ENCODE measurements at regions not wholly inside any gene's neighbourhood (a gene's known extent, or its start where the extent isn't known, plus 50 kb on each side); places are given as distances from the start of the nearest gene placed in this dataset.
"Not testable (repeated sequence)": the region's sequence is repeated elsewhere in the genome, so short reads cannot be mapped to it uniquely, and the experiment has no call there.

- H3K4me2 ChIP-seq = no peak overlapping the region
- H3K4me3 ChIP-seq = no peak overlapping the region
- no peaks in the 10 kb centered on the region for H4K20me1 ChIP-seq
- peaks cover 10% of the 10 kb centered on the region for H3K9me3 ChIP-seq
- H3K4me1 ChIP-seq = no peaks in the 10 kb centered on the region
- H3K36me3 ChIP-seq = no peaks in the 10 kb centered on the region
- H3K27me3 ChIP-seq = no peaks in the 10 kb centered on the region
- no peak for TF ChIP-seq Cebpa-rat (IDR thresholded peaks at IDR 0.05)
- H3K27ac ChIP-seq = no peak overlapping the region
- H3K9ac ChIP-seq = no peak overlapping the region
Measured at GRCh38 chr13:109989155-109989554, 202.8 kb upstream of the IRS2 start.

GRCh38 chr13:109986851-109987250 lies 200.5 kb upstream of the IRS2 start:
- no peak overlapping the region for H3K9ac ChIP-seq
- H3K36me3 ChIP-seq = no peaks in the 10 kb centered on the region
- H3K4me1 ChIP-seq = peaks cover 8% of the 10 kb centered on the region; the same call in 1 of the 2 replicates
- H3K4me3 ChIP-seq = no peak overlapping the region
- no peaks in the 10 kb centered on the region for H3K9me3 ChIP-seq
- no peak for TF ChIP-seq Cebpa-rat (IDR thresholded peaks at IDR 0.05)
- H3K4me2 ChIP-seq = no peak overlapping the region
- no peak overlapping the region for H3K27ac ChIP-seq
- H3K27me3 ChIP-seq = no peaks in the 10 kb centered on the region
- no peaks in the 10 kb centered on the region for H4K20me1 ChIP-seq

DNA sequence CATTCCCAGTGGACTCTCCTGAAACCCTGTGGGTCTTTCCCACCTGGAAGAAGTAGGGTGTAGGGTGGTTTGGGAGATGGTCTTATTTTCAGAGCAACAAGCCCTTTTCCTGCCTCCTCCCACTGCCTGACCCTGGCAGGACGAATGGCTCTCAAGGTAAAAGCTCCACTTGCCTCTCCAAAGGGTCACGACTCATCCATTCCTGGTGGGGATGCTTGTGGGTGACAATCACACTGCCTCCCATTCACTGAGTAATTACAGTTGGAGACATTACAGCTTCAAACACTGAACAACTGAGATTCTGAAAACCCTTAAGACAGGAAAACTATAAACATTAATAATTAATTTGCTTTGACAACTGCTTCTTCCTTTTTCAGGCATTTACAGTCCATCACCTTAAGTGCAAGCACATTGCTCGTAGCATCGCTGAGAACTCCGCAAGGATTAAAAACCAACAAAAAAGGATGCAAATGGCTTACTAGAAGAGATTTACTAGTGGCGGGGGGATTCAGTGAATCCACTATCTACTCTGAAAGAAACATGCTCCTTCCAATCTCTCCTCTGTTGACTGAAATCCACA lies 199.6 kb upstream of the IRS2 start:
- H3K27ac ChIP-seq = no peak overlapping the region
- H4K20me1 ChIP-seq = no peaks in the 10 kb centered on the region
- H3K27me3 ChIP-seq = no peaks in the 10 kb centered on the region
- no peaks in the 10 kb centered on the region for H3K36me3 ChIP-seq
- H3K9ac ChIP-seq = no peak overlapping the region
- no peaks in the 10 kb centered on the region for H3K9me3 ChIP-seq
- TF ChIP-seq Cebpa-rat (IDR thresholded peaks at IDR 0.05) = no peak
- no peak overlapping the region for H3K4me3 ChIP-seq
- no peak overlapping the region for H3K4me2 ChIP-seq
- H3K4me1 ChIP-seq = peaks cover 8% of the 10 kb centered on the region; the same call in 1 of the 2 replicates

DNA sequence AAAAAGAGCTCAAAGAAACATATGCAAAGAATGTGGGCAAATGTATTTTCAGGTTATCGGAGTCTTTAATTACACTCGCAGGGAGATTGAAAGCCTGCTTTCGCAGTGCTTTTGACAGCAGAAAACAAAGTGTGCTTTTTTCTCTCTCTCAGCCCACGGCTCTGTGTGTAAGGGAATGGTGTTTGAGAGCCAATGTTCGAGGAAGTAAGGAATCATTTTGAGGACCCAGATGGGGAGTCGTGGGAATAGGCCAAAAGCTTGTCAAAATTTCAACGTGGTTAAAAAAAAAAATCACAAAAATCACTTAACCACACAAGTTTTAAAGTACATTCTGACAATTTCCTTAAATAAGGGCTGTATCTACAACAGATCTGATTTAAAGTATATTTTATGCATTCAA lies 197.1 kb upstream of the IRS2 start:
- H3K36me3 ChIP-seq = no peaks in the 10 kb centered on the region
- H3K27ac ChIP-seq = no peak overlapping the region
- no peaks in the 10 kb centered on the region for H4K20me1 ChIP-seq
- no peak overlapping the region for H3K4me3 ChIP-seq
- no peak overlapping the region for H3K9ac ChIP-seq
- no peak for TF ChIP-seq Cebpa-rat (IDR thresholded peaks at IDR 0.05)
- H3K4me1 ChIP-seq = peaks cover 8% of the 10 kb centered on the region; the same call in 1 of the 2 replicates
- peak overlapping the region; percentile 25; the same call in 1 of the 2 replicates for H3K4me2 ChIP-seq
- H3K27me3 ChIP-seq = no peaks in the 10 kb centered on the region
- H3K9me3 ChIP-seq = no peaks in the 10 kb centered on the region

- H3K9me3 ChIP-seq = no peaks in the 10 kb centered on the region
- H3K9ac ChIP-seq = no peak overlapping the region
- peaks cover 28% of the 10 kb centered on the region for H3K4me1 ChIP-seq
- no peak overlapping the region for H3K27ac ChIP-seq
- no peak overlapping the region for H3K4me2 ChIP-seq
- no peaks in the 10 kb centered on the region for H3K27me3 ChIP-seq
- no peaks in the 10 kb centered on the region for H3K36me3 ChIP-seq
- no peak overlapping the region for H3K4me3 ChIP-seq
- no peaks in the 10 kb centered on the region for H4K20me1 ChIP-seq
- no peak for TF ChIP-seq Cebpa-rat (IDR thresholded peaks at IDR 0.05)
Measured at GRCh38 chr13:109981000-109981399, 194.6 kb upstream of the IRS2 start.

DNA sequence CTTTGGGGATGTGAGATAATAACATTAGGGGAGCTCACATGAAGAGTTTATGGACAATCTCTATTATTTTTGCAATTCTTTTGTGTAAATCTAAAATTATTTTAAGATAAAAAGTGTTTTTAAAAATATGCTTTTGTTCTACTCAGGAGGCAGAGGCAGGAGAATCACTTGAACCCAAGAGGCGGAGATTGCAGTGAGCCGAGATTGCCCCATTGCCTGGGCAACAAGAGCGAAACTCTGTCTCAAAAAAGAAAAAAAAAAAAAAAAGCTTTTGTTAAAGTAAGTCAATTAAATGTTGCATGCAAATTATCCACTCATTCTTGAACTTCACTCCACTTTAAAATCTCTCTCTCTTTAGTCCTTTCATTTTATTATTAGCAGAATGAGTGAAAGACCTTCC lies 193.3 kb upstream of the IRS2 start:
- H3K9ac ChIP-seq, H3K27ac ChIP-seq, H3K4me3 ChIP-seq, H3K9me3 ChIP-seq, H3K36me3 ChIP-seq, H3K4me2 ChIP-seq, H4K20me1 ChIP-seq, H3K27me3 ChIP-seq: not testable (repeated sequence)
- peaks cover 33% of the 10 kb centered on the region for H3K4me1 ChIP-seq

DNA sequence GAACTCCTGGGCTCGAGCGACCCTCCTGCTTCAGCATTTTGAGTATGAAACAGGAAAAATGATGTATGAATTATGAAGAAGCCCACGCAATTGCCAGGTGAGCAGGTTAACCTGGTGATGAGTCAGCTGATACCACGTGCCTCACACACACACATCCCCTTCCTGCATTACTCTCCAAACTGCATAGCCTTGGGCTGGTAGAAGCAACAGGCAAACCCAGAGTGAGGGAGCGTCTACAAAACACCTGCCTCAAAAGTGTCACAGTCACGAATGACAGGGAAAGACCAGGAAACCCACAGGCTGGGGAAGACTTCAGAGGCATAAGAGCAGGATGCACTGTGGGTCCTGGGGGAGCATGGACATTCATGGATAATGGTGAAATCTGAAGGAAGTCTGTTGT lies 192.8 kb upstream of the IRS2 start:
- H3K4me3 ChIP-seq = no peak overlapping the region
- TF ChIP-seq Cebpa-rat (IDR thresholded peaks at IDR 0.05) = no peak

DNA sequence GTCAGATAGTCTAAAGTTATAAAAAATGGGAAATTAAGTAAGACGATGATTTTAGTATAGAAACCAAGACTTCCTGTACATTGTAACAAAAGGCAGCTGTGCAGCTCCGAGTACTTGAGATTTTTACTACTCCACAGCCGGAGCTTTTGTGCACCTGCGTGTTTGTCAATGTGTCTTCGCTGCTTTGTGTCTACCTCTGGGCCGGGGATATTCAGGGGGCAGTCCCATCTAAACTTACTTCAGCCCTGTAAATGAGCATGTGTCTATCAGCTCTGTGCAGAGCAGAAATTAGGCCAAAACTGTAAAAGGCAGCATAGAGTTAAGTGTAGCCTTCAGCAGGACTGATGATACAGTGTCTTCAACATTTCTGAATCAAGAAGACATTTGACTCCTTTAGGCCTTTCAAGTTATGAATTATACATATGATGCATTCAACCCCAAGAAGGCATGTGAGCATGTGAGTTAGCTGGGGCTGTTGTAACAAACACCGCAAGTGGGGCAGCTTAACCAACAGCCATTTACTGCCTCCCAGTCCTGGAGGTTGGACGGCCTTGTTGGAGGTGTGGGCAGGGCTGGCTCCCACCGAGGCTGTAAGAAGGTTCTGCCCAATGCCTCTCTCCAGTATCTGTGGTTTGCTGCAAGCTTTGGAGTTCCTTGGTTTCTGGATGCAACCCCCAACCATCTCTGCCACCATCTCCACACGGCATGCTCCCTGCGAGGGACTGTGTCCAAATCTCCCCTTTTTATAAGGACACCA lies 191.0 kb upstream of the IRS2 start:
- H3K4me3 ChIP-seq = no peak overlapping the region
- TF ChIP-seq Cebpa-rat (IDR thresholded peaks at IDR 0.05) = no peak
- peak overlapping the region; percentile 64 for H3K4me2 ChIP-seq
- no peaks in the 10 kb centered on the region for H3K36me3 ChIP-seq
- H4K20me1 ChIP-seq = no peaks in the 10 kb centered on the region
- no peaks in the 10 kb centered on the region for H3K9me3 ChIP-seq
- peaks cover 25% of the 10 kb centered on the region for H3K4me1 ChIP-seq
- no peaks in the 10 kb centered on the region for H3K27me3 ChIP-seq
- no peak overlapping the region for H3K9ac ChIP-seq
- H3K27ac ChIP-seq = peak overlapping the region; percentile 7; the same call in 1 of the 2 replicates

More for the DNA sequence above, 192.8 kb upstream of the IRS2 start:
- Histone ChIP-seq H3K27me3 (no peaks in the 10 kb centered on the region), H3K27ac (no peak overlapping the region), H4K20me1 (no peaks in the 10 kb centered on the region), H3K4me1 (peaks cover 33% of the 10 kb centered on the region), H3K9me3 (no peaks in the 10 kb centered on the region), H3K4me2 (no peak overlapping the region), H3K9ac (no peak overlapping the region), H3K36me3 (no peaks in the 10 kb centered on the region)

GRCh38 chr13:109976206-109976997 lies 190.0 kb upstream of the IRS2 start:
- Histone ChIP-seq H3K27me3 (no peaks in the 10 kb centered on the region), H3K4me3 (no peak overlapping the region), H3K9me3 (no peaks in the 10 kb centered on the region), H3K36me3 (no peaks in the 10 kb centered on the region), H3K4me1 (peaks cover 32% of the 10 kb centered on the region), H3K27ac (peak overlapping the region; percentile 7; the same call in 1 of the 2 replicates), H3K9ac (no peak overlapping the region), H3K4me2 (peak overlapping the region; percentile 64), H4K20me1 (no peaks in the 10 kb centered on the region)
- no peak for TF ChIP-seq Cebpa-rat (IDR thresholded peaks at IDR 0.05)

DNA sequence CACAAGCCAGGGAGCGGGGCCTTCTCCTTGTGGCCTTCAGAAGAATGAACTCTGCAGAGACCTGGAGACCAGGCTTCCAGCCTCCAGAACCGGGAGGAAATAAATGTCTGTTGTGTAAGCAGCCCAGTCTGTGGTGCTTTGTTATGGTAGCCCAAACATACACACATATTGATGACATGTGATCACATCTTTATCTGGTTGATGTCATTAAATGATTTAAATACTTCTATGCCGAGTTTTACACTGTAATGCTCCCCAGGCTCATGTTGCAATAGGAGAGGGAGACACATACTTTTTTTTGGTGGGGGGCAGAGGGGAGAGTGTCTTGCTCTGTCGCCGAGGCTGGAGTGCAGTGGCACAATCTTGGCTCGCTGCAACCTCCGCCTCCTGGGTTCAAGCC lies 188.0 kb upstream of the IRS2 start:
- H3K4me3 ChIP-seq = no peak overlapping the region
- H3K4me2 ChIP-seq = no peak overlapping the region
- H3K9me3 ChIP-seq = peaks cover 20% of the 10 kb centered on the region
- H3K27ac ChIP-seq = no peak overlapping the region
- no peaks in the 10 kb centered on the region for H3K27me3 ChIP-seq
- TF ChIP-seq Cebpa-rat (IDR thresholded peaks at IDR 0.05) = no peak
- no peaks in the 10 kb centered on the region for H4K20me1 ChIP-seq
- peaks cover 38% of the 10 kb centered on the region for H3K4me1 ChIP-seq
- H3K9ac ChIP-seq = no peak overlapping the region
- H3K36me3 ChIP-seq = no peaks in the 10 kb centered on the region

All from BLaER1 (cell line).